Peyer's patch (tissue), 4 donors: ENCODE measurements at regions not wholly inside any gene's neighbourhood (a gene's known extent, or its start where the extent isn't known, plus 50 kb on each side); places are given as distances from the start of the nearest gene placed in this dataset.
A peak's percentile ranks its signal among the peaks of the same experiment; 100 is the strongest.

Experiments
- DNase-seq, 3 donors: peaks; one replicate each; pipeline ENCODE4 v3.0.0-alpha.2; 2017 to 2019
- H3K27ac ChIP-seq, 4 donors: fragments of 200-600 bp; sonication (generic); one replicate each; pipeline ENCODE4 v1.5.1; 2016 to 2019
- H3K27me3 ChIP-seq, 2 donors: fragments of 200-600 bp; sonication (generic); one replicate each; pipeline ENCODE4 v1.5.1; 2019
- H3K36me3 ChIP-seq, 3 donors: fragments of 200-600 bp; sonication (generic); one replicate each; pipeline ENCODE4 v1.5.1; 2016 to 2019
- H3K4me1 ChIP-seq, 4 donors: fragments of 200-600 bp; sonication (generic); one replicate each; pipeline ENCODE4 v1.5.1; 2016 to 2019
- H3K4me3 ChIP-seq, 4 donors: fragments of 200-600 bp; sonication (generic); 1 replicate in 3 of 4; 2 replicates in 1 of 4; pipeline ENCODE4 v1.5.1; 2016 to 2019; ENCODE audit warnings: mild to moderate bottlenecking in 1 of 4
- H3K9me3 ChIP-seq, 4 donors: fragments of 200-600 bp; sonication (generic); one replicate each; pipeline ENCODE4 v1.5.1; 2016 to 2019; ENCODE audit warnings: mild to moderate bottlenecking in 1 of 4
- POLR2A ChIP-seq, 2 donors: fragments of 450-650 bp; IDR thresholded peaks; one replicate each; pipeline ENCODE4 v1.5.1; 2017; ENCODE audit warnings: antibody characterized with exemption in 2 of 2, mild to moderate bottlenecking in 2 of 2, moderate library complexity in 2 of 2
- TF ChIP-seq, protein P1 (sequence below), 6 experiments: fragments of 450-650 bp in 4 of 6; fragments of 200-600 bp in 2 of 6; sonication (generic) in 1 of 6; IDR thresholded peaks; one replicate each; pipeline ENCODE4 v1.5.1; 2017 to 2019; ENCODE audit warnings: antibody characterized with exemption in 6 of 6, mild to moderate bottlenecking in 3 of 6, moderate library complexity in 1 of 6

DNA sequence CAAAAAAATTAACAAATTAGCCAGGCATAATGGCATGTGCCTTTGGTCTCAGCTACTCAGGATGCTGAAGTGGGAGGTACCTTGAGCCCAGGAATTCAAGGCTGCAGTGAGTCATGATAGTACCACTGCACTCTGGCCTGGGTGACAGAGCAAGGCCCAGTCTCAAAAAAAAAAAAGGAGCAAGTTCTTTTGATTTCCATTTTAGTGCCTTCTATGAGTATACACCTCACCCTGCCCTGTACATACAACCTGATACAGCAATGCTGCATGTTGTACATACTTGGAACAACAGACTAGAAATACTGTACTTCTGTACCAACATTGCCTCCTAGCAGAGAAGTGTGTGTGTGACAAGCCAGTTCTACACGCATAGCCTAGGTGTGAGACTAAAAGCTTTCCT lies 97.3 kb upstream of the CARMIL1 start:
- no peaks in the 10 kb centered on the region for H3K27me3 ChIP-seq
- no peak for DNase-seq
- H3K4me1 ChIP-seq = no peaks in the 10 kb centered on the region
- H3K4me3 ChIP-seq = no peak overlapping the region
- no peaks in the 10 kb centered on the region for H3K9me3 ChIP-seq
- H3K36me3 ChIP-seq = no peaks in the 10 kb centered on the region
- H3K27ac ChIP-seq = no peak overlapping the region
- no peak for TF ChIP-seq POLR2A (IDR thresholded peaks at IDR 0.05)
- TF ChIP-seq, protein P1, sequence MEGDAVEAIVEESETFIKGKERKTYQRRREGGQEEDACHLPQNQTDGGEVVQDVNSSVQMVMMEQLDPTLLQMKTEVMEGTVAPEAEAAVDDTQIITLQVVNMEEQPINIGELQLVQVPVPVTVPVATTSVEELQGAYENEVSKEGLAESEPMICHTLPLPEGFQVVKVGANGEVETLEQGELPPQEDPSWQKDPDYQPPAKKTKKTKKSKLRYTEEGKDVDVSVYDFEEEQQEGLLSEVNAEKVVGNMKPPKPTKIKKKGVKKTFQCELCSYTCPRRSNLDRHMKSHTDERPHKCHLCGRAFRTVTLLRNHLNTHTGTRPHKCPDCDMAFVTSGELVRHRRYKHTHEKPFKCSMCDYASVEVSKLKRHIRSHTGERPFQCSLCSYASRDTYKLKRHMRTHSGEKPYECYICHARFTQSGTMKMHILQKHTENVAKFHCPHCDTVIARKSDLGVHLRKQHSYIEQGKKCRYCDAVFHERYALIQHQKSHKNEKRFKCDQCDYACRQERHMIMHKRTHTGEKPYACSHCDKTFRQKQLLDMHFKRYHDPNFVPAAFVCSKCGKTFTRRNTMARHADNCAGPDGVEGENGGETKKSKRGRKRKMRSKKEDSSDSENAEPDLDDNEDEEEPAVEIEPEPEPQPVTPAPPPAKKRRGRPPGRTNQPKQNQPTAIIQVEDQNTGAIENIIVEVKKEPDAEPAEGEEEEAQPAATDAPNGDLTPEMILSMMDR (IDR thresholded peaks at IDR 0.05) = no peak

DNA sequence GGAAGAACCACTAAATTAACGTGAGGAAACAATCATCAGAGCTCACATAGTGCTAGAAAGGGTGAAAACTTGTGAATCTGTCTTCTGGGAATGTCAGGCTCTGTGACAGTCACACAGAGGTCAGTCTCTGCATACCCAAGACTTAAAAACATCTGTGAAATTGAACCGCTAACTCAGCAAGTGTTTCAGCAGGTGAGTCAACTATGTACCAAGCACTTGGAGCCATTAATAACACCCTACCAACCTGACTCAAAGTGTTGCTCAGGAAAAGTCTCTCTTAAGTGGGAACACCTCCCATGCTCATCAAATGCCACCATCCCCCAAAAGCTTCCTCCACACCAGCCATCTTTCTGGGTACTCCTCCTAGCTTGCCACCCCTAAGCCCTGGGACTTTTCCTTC lies 92.3 kb upstream of the CARMIL1 start:
- Histone ChIP-seq H3K4me3 (no peak overlapping the region), H3K9me3 (no peaks in the 10 kb centered on the region), H3K27me3 (no peaks in the 10 kb centered on the region), H3K27ac (no peak overlapping the region), H3K36me3 (no peaks in the 10 kb centered on the region), H3K4me1 (no peaks in the 10 kb centered on the region)
- DNase-seq = no peak
- no peak for TF ChIP-seq POLR2A (IDR thresholded peaks at IDR 0.05)
- TF ChIP-seq, protein P1 (IDR thresholded peaks at IDR 0.05) = no peak

DNA sequence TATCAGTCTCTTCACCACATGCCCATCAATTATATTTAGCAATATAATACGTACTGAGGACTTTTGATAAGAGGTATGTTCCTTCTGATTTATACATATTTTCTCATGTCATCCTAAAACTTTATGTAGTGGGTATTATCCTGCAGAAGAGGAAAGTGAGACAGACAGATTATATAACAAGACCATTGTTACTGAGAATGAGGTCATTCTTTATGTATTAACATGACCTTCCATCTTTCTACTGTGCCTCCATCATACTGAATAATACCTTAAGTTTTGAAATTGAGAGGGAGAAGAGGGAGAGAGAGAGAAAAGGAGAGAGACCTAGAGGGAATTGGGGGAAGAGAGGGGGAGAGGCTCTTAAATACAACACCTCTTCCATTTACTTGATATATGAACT lies 90.9 kb upstream of the CARMIL1 start:
- no peak overlapping the region for H3K27ac ChIP-seq
- no peak overlapping the region for H3K4me3 ChIP-seq
- H3K9me3 ChIP-seq = no peaks in the 10 kb centered on the region
- no peak for TF ChIP-seq POLR2A (IDR thresholded peaks at IDR 0.05)
- TF ChIP-seq, protein P1 (IDR thresholded peaks at IDR 0.05) = no peak
- no peaks in the 10 kb centered on the region for H3K36me3 ChIP-seq
- no peaks in the 10 kb centered on the region for H3K4me1 ChIP-seq
- H3K27me3 ChIP-seq = no peaks in the 10 kb centered on the region
- no peak for DNase-seq

DNA sequence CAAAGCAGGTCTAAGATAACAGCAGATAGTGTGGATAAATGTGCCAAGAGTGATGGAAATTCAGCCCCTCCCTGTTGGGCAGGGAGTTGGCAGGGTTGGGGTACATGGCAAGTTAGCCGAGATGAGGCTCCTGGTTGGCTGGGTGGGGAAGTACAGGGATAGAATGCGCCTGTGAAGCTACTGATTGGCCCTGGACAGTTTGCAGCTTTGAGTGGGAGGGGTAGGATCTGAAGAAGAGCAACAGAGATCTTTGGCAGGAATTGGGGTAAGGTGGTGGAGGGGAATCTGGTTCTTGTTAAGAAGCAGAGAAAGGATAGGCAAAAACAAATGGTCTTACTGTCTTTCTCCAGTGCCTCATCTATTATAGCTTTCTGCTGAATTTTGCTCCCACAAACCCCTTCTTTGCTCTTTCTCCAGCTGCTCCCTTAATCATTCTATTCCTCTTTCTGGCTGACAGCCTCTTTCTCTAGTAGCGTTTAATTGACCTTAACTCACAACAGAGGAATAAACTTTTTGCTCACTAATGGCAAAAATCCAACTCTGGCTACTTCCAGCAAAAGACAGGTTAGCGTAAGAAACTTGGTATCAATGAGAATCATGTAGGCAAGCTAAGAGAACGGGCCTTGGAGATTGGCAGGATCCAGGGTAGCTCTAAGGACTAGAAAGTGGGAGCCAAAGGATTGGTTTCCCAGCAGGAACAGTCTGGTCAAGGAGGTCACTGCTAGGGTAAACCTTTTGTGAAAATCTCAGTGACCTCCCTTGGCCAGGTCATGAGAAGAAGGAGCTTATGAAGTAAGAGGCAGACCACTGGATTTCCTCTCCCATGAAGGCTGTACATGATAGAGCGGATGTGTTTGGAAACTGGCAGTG lies 86.3 kb upstream of the CARMIL1 start:
- no peak overlapping the region for H3K4me3 ChIP-seq
- H3K27ac ChIP-seq = peak overlapping the region; percentile 16 to 49 (median 30)
- no peaks in the 10 kb centered on the region for H3K9me3 ChIP-seq
- TF ChIP-seq POLR2A (IDR thresholded peaks at IDR 0.05) = no peak
- TF ChIP-seq, protein P1 (IDR thresholded peaks at IDR 0.05) = no peak
- H3K27me3 ChIP-seq = no peaks in the 10 kb centered on the region
- DNase-seq = no peak
- no peaks in the 10 kb centered on the region for H3K36me3 ChIP-seq
- H3K4me1 ChIP-seq = no peaks in the 10 kb centered on the region

DNA sequence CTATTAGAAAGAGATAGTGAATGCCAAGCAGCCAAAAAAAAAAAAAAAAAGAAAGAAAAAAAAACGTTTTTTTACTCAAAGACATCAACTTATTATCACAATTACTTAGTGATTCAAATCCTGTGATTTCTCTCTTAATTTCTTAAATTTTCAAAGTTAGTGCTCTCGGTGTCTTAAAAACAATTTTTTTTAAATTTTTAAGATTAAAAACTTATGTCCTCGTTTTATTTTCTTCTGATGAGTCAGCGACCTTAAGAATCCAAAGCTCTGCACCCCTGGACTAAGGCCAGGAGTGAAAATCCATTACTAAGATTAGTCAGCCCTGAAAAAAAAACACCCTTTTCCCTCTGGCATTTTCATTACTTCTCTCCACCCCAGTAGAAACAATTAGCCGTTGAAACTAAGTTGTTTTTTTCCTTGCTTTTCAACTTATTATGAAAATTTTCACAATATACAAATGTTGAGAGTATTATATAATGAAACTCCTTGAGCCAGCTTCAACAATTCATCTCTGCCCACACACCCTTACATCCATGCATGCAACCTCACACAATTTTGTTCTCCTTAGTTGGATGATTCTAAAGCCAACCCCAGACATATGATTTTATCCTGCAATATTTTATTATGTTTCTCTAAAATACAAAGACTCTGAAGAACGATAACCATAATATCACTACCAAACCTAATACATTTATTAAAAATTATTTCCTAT lies 85.6 kb upstream of the CARMIL1 start:
- peak overlapping the region in 1 of 4 donors; percentile 49 for H3K27ac ChIP-seq
- no peak overlapping the region for H3K4me3 ChIP-seq
- no peaks in the 10 kb centered on the region for H3K4me1 ChIP-seq
- no peaks in the 10 kb centered on the region for H3K9me3 ChIP-seq
- TF ChIP-seq, protein P1 (IDR thresholded peaks at IDR 0.05) = no peak
- no peak for TF ChIP-seq POLR2A (IDR thresholded peaks at IDR 0.05)
- H3K27me3 ChIP-seq = no peaks in the 10 kb centered on the region
- no peak for DNase-seq
- no peaks in the 10 kb centered on the region for H3K36me3 ChIP-seq
